HEK293 (cell line): ENCODE measurements at regions not wholly inside any gene's neighbourhood (a gene's known extent, or its start where the extent isn't known, plus 50 kb on each side); places are given as distances from the start of the nearest gene placed in this dataset.

Source experiments
- CTCF ChIA-PET: fragments of 350-600 bp; formaldehyde crosslinking; extraction: SDS; loops from one replicate; lab custom pipeline; 2021; ENCODE audit warnings: antibody characterized with exemption; lab: Yijun Ruan, JAX
- POLR2A ChIA-PET: fragments of 300-600 bp; formaldehyde crosslinking; extraction: SDS; loops from one replicate; lab custom pipeline; 2020; ENCODE audit warnings: antibody characterized with exemption, inconsistent platforms; lab: Yijun Ruan, JAX
- H3K27ac ChIP-seq: fragments of 200-500 bp; sonication (Bioruptor generic); 2 replicates; pipeline ENCODE4 v1.5.1; 2014; ENCODE audit warnings: low read depth, low read length, control low read depth, inconsistent platforms; ENCODE audit errors: extremely low read depth
- H3K36me3 ChIP-seq, 2 experiments: fragments of 200-500 bp in 1 of 2; sonication (Bioruptor generic) in 1 of 2; 1 replicate in 1 of 2; 2 replicates in 1 of 2; pipeline ENCODE4 v1.5.1; 2014 to 2017; ENCODE audit warnings: inconsistent platforms in 2 of 2, low read length in 2 of 2; ENCODE audit not compliant: control insufficient read depth in 2 of 2, insufficient read depth in 1 of 2
- H3K4me1 ChIP-seq: fragments of 200-500 bp; sonication (Bioruptor generic); 2 replicates; pipeline ENCODE4 v1.5.1; 2014; ENCODE audit warnings: mild to moderate bottlenecking, low read length, inconsistent platforms; ENCODE audit not compliant: control insufficient read depth, insufficient read depth
- H3K4me3 ChIP-seq: 2 replicates; pipeline ENCODE4 v1.5.1; 2011; ENCODE audit warnings: low read depth, mild to moderate bottlenecking, control low read depth, low read length, moderate library complexity
- H3K9me3 ChIP-seq: fragments of 200-500 bp; sonication (Bioruptor generic); 2 replicates; pipeline ENCODE4 v1.5.1; 2014; ENCODE audit warnings: low read depth, low read length, inconsistent platforms; ENCODE audit not compliant: control insufficient read depth, insufficient read depth
- BCL11A ChIP-seq: fragments of 450-650 bp; formaldehyde crosslinking; IDR thresholded peaks from 2 replicates; pipeline ENCODE4 v1.5.1; 2016; ENCODE audit warnings: low read depth, missing biosample characterization, missing genetic modification characterization
- KLF10 ChIP-seq: fragments of 450-650 bp; IDR thresholded peaks from 2 replicates; pipeline ENCODE4 v1.5.1; 2018; ENCODE audit warnings: missing biosample characterization, mild to moderate bottlenecking, missing genetic modification characterization
- PBX3 ChIP-seq: sonication (generic); formaldehyde crosslinking; IDR thresholded peaks from 2 replicates; pipeline ENCODE4 v1.8.1; 2022; ENCODE audit warnings: mild to moderate bottlenecking, moderate library complexity, missing genetic modification reagents
- SP2 ChIP-seq: fragments of 450-650 bp; formaldehyde crosslinking; IDR thresholded peaks from 2 replicates; pipeline ENCODE4 v1.5.1; 2016; ENCODE audit warnings: missing biosample characterization, missing genetic modification characterization
- ZBTB21 ChIP-seq: fragments of 450-650 bp; formaldehyde crosslinking; IDR thresholded peaks from 2 replicates; pipeline ENCODE4 v1.5.1; 2017; ENCODE audit warnings: missing biosample characterization, missing genetic modification characterization
- ZEB2 ChIP-seq: fragments of 450-650 bp; formaldehyde crosslinking; IDR thresholded peaks from 2 replicates; pipeline ENCODE4 v1.5.1; 2016; ENCODE audit warnings: missing biosample characterization, missing genetic modification characterization
- ZIC2 ChIP-seq: fragments of 450-650 bp; formaldehyde crosslinking; IDR thresholded peaks from 2 replicates; pipeline ENCODE4 v1.5.1; 2016; ENCODE audit warnings: missing biosample characterization, missing genetic modification characterization
- ZNF10 ChIP-seq: fragments of 450-650 bp; formaldehyde crosslinking; IDR thresholded peaks from 2 replicates; pipeline ENCODE4 v1.5.1; 2017; ENCODE audit warnings: missing biosample characterization, missing genetic modification characterization
- ZNF133 ChIP-seq: fragments of 450-650 bp; formaldehyde crosslinking; IDR thresholded peaks from 2 replicates; pipeline ENCODE4 v1.5.1; 2016; ENCODE audit warnings: missing biosample characterization, missing genetic modification characterization
- ZNF146 ChIP-seq: fragments of 450-650 bp; formaldehyde crosslinking; IDR thresholded peaks from 2 replicates; pipeline ENCODE4 v1.5.1; 2016; ENCODE audit warnings: missing biosample characterization, missing genetic modification characterization
- ZNF148 ChIP-seq: fragments of 450-650 bp; formaldehyde crosslinking; IDR thresholded peaks from 2 replicates; pipeline ENCODE4 v1.5.0; 2017; ENCODE audit warnings: missing biosample characterization, missing genetic modification characterization, borderline replicate concordance
- ZNF155 ChIP-seq: fragments of 450-650 bp; formaldehyde crosslinking; IDR thresholded peaks from 2 replicates; pipeline ENCODE4 v1.5.1; 2016; ENCODE audit warnings: missing biosample characterization, missing genetic modification characterization
- ZNF18 ChIP-seq: fragments of 450-650 bp; formaldehyde crosslinking; IDR thresholded peaks from 2 replicates; pipeline ENCODE4 v1.5.1; 2016; ENCODE audit warnings: missing biosample characterization, missing genetic modification characterization
- ZNF239 ChIP-seq: fragments of 450-650 bp; formaldehyde crosslinking; IDR thresholded peaks from 2 replicates; pipeline ENCODE4 v1.5.1; 2016; ENCODE audit warnings: missing biosample characterization, missing genetic modification characterization
- ZNF311 ChIP-seq: fragments of 450-650 bp; formaldehyde crosslinking; IDR thresholded peaks from 2 replicates; pipeline ENCODE4 v1.5.1; 2017; ENCODE audit warnings: missing biosample characterization, missing genetic modification characterization, borderline replicate concordance
- ZNF391 ChIP-seq: fragments of 450-650 bp; formaldehyde crosslinking; IDR thresholded peaks from 2 replicates; pipeline ENCODE4 v1.5.1; 2016; ENCODE audit warnings: low read depth, missing biosample characterization, missing genetic modification characterization, borderline replicate concordance
- ZNF394 ChIP-seq: fragments of 450-650 bp; formaldehyde crosslinking; IDR thresholded peaks from 2 replicates; pipeline ENCODE4 v1.5.1; 2016; ENCODE audit warnings: missing biosample characterization, missing genetic modification characterization, mild to moderate bottlenecking, moderate library complexity, borderline replicate concordance
- ZNF48 ChIP-seq: fragments of 450-650 bp; formaldehyde crosslinking; IDR thresholded peaks from 2 replicates; pipeline ENCODE4 v1.5.1; 2016; ENCODE audit warnings: missing biosample characterization, missing genetic modification characterization
- ZNF529 ChIP-seq: fragments of 450-650 bp; formaldehyde crosslinking; IDR thresholded peaks from 2 replicates; pipeline ENCODE4 v1.5.1; 2017; ENCODE audit warnings: missing genetic modification characterization, missing biosample characterization; ENCODE audit not compliant: insufficient replicate concordance
- ZNF548 ChIP-seq: fragments of 450-650 bp; formaldehyde crosslinking; IDR thresholded peaks from 2 replicates; pipeline ENCODE4 v1.5.1; 2016; ENCODE audit warnings: missing biosample characterization, missing genetic modification characterization
- ZNF580 ChIP-seq: fragments of 450-650 bp; formaldehyde crosslinking; IDR thresholded peaks from 2 replicates; pipeline ENCODE4 v1.5.1; 2016; ENCODE audit warnings: missing biosample characterization, missing genetic modification characterization
- ZNF692 ChIP-seq: fragments of 450-650 bp; formaldehyde crosslinking; IDR thresholded peaks from 2 replicates; pipeline ENCODE4 v1.5.1; 2016; ENCODE audit warnings: missing biosample characterization, missing genetic modification characterization
- ZSCAN5A ChIP-seq: fragments of 450-650 bp; formaldehyde crosslinking; IDR thresholded peaks from 2 replicates; pipeline ENCODE4 v1.5.1; 2016; ENCODE audit warnings: missing biosample characterization, missing genetic modification characterization

- Histone ChIP-seq H3K9me3 (no peaks in the 10 kb centered on the region), H3K27ac (no peak overlapping the region), H3K36me3 (no peaks in the 10 kb centered on the region)
- ChIA-PET CTCF (interaction anchor here (0.6 to 2.4 kb wide), 4 partner anchors 10 to 278 kb away, joined by 3 to 15 read pairs (median 4); no protein-coding TSS in a partner anchor), POLR2A (interaction anchor here (0.7 kb wide), 1 partner anchor 33 kb away, joined by 4 read pairs; no protein-coding TSS in a partner anchor)
- TF ChIP-seq ZNF18 (tag by site-specific recombination) (peak; percentile 70), ZNF548 (tag by site-specific recombination) (no peak), ZNF529 (tag by site-specific recombination) (no peak), ZNF692 (no peak), ZSCAN5A (tag by site-specific recombination) (no peak), ZNF148 (tag by site-specific recombination) (peak; percentile 57; the same call in 1 of the 2 replicates)
- TF ChIP-seq, all 188 proteins: peak for 2
- no peak overlapping the region for H3K4me3 ChIP-seq
- H3K4me1 ChIP-seq: no peaks in the 10 kb centered on the region
Observed at GRCh38 chr13:27338207-27338606, 67.6 kb downstream of the RASL11A start.

GRCh38 chr13:27338816-27339215 is 68.2 kb downstream of the RASL11A start:
- ChIA-PET POLR2A (interaction anchor here (0.7 kb wide), 1 partner anchor 33 kb away, joined by 4 read pairs; no protein-coding TSS in a partner anchor), CTCF (interaction anchor here (0.6 to 2.4 kb wide), 11 partner anchors 9 to 488 kb away, joined by 3 to 15 read pairs (median 3); no protein-coding TSS in a partner anchor)
- no peak overlapping the region for H3K27ac ChIP-seq
- no peaks in the 10 kb centered on the region for H3K4me1 ChIP-seq
- no peaks in the 10 kb centered on the region for H3K36me3 ChIP-seq
- no peak overlapping the region for H3K4me3 ChIP-seq
- TF ChIP-seq ZNF146 (tag by site-specific recombination) (no peak), ZIC2 (tag by site-specific recombination) (no peak), ZNF133 (tag by site-specific recombination) (no peak), BCL11A (tag by site-specific recombination) (no peak), ZNF10 (tag by site-specific recombination) (no peak), ZNF391 (tag by site-specific recombination) (no peak), SP2 (tag by site-specific recombination) (no peak), ZNF394 (tag by site-specific recombination) (no peak), ZNF48 (tag by site-specific recombination) (no peak), PBX3 (CRISPR knock-in tag) (no peak), ZEB2 (tag by site-specific recombination) (no peak), ZNF239 (tag by site-specific recombination) (no peak), ZNF155 (no peak), ZBTB21 (tag by site-specific recombination) (no peak), ZNF580 (tag by site-specific recombination) (no peak), ZNF311 (tag by site-specific recombination) (no peak), KLF10 (no peak)
- TF ChIP-seq, all 188 proteins: peak for 0
- no peaks in the 10 kb centered on the region for H3K9me3 ChIP-seq
